ENCODE measurements at regions not wholly inside any gene's neighbourhood (a gene's known extent, or its start where the extent isn't known, plus 50 kb on each side); places are given as distances from the start of the nearest gene placed in this dataset.
"Not testable (repeated sequence)": the region's sequence is repeated elsewhere in the genome, so short reads cannot be mapped to it uniquely, and the experiment has no call there.

GRCh38 chr12:83954071-83954789 is 958.4 kb downstream of the SLC6A15 start:
- DNase-seq (ENCODE audit: low read depth, low spot score), result no peak
- no peak overlapping the region for H3K4me3 ChIP-seq (ENCODE audit: low read length)

GRCh38 chr12:83945871-83946270 is 966.7 kb downstream of the SLC6A15 start:
- no peak for DNase-seq (ENCODE audit: low read depth, low spot score)
- H3K4me3 ChIP-seq (ENCODE audit: low read length), result no peak overlapping the region

DNA sequence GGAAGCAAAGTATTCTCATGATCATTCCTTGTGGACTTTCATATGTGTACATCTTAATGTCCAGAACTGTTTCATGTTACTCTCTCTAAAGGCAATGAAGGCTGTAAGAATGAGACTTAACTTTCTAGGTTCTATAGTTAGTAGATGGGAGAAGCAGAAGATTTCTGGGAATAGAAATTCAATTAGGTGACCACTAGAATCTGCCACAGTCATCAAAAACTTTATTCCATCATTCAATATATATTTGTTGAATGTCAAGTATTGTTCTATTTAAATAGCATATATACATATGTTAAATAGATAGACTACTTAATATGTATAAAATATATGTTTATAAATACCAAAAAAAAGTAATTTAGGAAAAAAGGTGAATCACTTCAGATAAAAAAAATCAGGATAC is 972.9 kb downstream of the SLC6A15 start:
- no peak for DNase-seq (ENCODE audit: low read depth, low spot score)
- H3K4me3 ChIP-seq (ENCODE audit: low read length), result no peak overlapping the region

GRCh38 chr12:83933615-83934014 is 979.0 kb downstream of the SLC6A15 start:
- H3K4me3 ChIP-seq (ENCODE audit: low read length), result no peak overlapping the region
- DNase-seq (ENCODE audit: low read depth, low spot score), result no peak

DNA sequence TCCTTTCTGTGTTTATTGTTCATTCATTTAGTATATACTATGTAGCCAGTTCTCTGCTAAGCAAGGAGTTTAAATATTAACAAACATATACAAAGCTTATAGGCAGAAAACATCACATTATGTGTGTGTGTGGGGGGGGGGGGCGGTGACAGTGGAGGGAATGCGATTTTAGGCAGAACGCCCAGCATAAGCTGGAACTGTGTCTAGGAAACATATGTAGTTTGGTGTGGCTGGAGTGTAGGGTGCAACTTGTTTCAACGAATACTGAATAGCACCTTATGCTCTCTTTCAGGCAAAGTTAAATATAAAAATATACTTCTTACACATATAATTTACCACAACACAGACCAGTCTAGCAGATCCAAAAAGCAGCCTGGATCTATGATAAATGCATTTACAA is 980.6 kb downstream of the SLC6A15 start:
- no peak overlapping the region for H3K4me3 ChIP-seq (ENCODE audit: low read length)

GRCh38 chr12:83931451-83931850 is 981.1 kb downstream of the SLC6A15 start:
- no peak for DNase-seq (ENCODE audit: low read depth, low spot score)
- H3K4me3 ChIP-seq (ENCODE audit: low read length), result no peak overlapping the region

More for the DNA sequence above, 980.6 kb downstream of the SLC6A15 start:
- DNase-seq (ENCODE audit: low read depth, low spot score), result no peak

GRCh38 chr12:83929792-83930191 is 982.8 kb downstream of the SLC6A15 start:
- DNase-seq (ENCODE audit: low read depth, low spot score); H3K4me3 ChIP-seq (ENCODE audit: low read length): not testable (repeated sequence)

DNA sequence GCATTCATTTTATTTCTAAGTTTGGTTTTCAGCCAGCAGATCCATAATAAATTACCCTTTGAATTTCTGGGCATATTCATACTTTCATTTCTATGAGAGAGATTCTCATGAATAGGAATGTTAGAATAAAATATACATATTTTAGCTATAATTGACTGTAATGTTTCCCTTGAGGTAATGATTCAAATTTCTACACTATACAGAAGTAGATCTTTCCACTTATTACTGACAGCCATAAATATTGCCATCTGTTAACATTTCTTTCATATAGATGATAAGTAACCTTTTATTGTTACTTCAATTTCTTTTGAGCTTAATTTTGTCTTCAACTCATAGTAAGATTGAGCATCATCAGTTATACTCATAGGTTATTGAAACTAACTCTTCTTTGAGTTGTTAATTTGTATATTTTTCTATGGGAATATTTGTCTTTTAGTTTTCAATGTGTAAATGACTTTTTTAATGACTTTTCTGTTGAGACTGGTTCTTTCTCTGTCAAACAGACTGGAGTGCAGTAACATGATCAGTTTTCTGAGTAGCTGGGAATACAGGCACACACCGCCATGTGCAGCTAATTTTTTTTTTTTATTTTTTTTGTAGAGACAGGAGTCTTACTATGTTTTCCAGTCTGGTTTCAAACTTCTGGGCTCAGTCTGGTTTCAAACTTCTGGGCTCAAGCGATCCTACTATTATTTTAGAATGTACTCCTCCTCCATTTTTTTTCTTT is 991.6 kb downstream of the SLC6A15 start:
- no peak overlapping the region for H3K4me3 ChIP-seq (ENCODE audit: low read length)

DNA sequence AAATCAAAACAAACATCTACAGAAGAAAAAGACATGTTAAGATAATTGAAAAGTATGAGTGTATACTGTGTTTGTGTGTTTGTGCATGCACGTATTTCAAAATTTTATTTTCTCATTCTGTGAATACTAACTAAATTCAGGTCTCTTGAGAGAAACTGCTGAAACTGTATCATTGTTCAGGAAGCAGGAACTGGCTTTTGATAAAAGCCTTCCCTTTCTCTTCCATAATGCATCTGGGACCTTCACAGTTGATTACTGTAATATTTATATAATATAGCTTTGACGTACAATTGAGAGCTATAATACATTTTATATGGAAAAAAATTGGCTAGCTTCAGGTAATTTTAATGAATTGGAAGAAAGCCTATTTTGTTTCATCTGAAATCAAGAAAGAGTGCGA is 993.5 kb downstream of the SLC6A15 start:
- no peak overlapping the region for H3K4me3 ChIP-seq (ENCODE audit: low read length)
- no peak for DNase-seq (ENCODE audit: low read depth, low spot score)

More for the DNA sequence above, 991.6 kb downstream of the SLC6A15 start:
- no peak for DNase-seq (ENCODE audit: low read depth, low spot score)

DNA sequence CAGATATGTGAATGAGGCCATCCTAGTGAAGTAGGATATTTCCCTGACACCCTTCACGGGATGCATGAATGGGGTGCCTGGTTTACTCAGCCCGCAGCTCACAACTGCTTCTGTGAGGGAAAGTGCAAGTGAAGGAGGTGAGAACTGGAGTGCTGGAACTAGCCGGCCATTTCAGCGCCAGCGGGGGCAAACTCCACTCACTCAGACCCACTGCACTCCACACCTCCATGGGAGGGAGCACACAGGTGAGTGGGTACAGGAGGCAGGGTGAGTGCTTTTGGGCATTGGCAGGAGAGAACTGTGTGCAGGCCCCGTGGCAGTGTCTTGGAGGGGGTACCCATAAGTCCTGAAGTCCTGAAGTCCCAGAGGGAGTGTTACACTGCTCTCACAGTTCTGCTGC is 1008.4 kb downstream of the SLC6A15 start:
- H3K4me3 ChIP-seq (ENCODE audit: low read length), result no peak overlapping the region
- DNase-seq (ENCODE audit: low read depth, low spot score), result no peak

- no peak overlapping the region for H3K4me3 ChIP-seq (ENCODE audit: low read length)
- DNase-seq (ENCODE audit: low read depth, low spot score), result no peak
Measured at GRCh38 chr12:83896416-83896815, 1016.2 kb downstream of the SLC6A15 start.

DNA sequence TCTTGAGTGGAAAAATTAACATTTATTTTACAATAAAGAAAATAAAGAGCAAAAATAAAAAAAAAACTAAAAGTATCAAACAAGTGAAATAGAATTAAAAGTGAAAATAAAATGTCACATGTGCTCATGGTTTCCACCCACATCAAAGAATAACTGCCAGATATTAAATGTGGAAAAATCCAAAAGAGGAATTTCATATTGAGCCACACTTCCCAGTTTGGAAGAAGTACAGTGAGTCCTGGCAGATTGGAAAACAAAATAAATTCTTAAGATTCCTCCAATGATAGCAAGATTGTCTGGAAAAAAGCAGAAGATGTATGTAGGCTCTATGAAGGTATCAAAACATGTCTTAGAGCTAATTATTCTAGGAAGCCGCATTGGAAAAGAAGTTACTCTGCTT is 1019.5 kb downstream of the SLC6A15 start:
- no peak overlapping the region for H3K4me3 ChIP-seq (ENCODE audit: low read length)
- DNase-seq (ENCODE audit: low read depth, low spot score), result no peak

DNA sequence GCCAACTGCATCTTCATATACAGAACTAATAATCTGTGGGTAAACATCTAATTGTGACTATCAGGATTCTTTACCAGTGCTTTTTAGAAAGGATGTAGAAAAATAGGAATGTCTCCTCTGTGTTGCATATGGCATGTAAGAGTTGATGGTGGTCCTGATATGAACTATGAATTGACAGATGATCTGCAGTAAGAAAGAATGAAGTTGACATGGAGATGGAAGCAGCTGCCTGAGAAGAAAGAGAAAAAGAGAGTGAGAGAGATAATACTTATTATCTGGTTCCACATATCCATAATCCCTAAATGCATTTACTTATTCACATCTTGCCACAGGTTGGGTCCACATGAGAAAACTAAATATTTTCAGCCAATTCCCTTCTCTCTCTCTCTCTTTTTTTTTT is 1022.9 kb downstream of the SLC6A15 start:
- H3K4me3 ChIP-seq (ENCODE audit: low read length), result no peak overlapping the region
- DNase-seq (ENCODE audit: low read depth, low spot score), result no peak

DNA sequence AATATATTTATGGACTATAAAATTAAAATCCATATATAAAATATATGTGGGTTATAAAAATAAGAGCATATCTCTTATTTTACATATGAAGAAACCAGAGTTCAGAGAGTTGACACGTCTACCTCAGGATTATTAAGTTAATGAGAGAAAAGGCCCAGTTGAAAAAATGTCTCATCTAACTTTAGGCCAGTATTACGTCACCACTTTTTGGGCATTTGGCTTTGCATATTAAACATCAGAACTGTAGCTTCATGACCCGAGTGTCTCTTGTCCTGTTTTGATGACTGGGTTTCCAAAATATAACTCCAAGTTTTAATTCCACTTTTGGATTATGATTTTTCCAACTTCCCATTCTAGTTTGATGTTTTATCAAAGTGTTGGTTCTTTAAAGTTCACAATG is 1026.1 kb downstream of the SLC6A15 start:
- DNase-seq (ENCODE audit: low read depth, low spot score), result no peak
- H3K4me3 ChIP-seq (ENCODE audit: low read length), result no peak overlapping the region

DNA sequence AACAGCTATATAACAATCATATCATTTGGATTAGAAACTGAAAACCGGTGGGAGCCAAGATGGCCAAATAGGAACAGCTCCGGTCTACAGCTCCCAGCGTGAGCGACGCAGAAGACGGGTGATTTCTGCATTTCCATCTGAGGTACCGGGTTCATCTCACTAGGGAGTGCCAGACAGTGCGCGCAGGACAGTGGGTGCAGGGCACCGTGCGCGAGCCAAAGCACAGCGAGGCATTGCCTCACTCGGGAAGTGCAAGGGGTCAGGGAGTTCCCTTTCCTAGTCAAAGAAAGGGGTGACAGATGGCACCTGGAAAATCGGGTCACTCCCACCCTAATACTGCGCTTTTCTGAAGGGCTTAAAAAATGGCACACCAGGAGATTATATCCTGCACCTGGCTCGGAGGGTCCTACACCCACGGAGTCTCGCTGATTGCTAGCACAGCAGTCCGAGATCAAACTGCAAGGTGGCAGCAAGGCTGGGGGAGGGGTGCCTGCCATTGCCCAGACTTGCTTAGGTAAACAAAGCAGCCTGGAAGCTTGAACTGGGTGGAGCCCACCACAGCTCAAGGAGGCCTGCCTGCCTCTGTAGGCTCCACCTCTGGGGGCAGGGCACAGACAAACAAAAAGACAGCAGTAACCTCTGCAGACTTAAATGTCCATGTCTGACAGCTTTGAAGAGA is 1041.5 kb downstream of the SLC6A15 start:
- not testable (repeated sequence) for DNase-seq (ENCODE audit: low read depth, low spot score); H3K4me3 ChIP-seq (ENCODE audit: low read length)

DNA sequence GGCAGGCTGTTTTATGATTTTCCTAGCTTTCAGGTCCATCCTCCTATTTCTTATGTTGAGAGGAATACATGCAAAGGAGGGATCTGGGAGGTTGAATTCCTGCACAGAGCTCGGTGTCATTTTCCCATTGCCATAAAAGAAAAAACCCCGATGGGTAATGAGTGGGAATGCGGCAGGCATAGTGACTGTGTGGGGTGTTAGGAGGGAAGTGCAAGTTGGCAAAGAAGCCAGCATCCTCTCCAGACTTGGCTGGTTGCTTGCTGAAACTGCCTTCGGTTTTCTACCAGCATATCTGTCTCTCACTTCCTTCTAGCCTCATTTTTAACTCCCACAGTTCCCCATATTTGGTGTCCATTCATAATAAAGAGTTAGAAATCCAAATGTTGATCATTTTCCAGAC is 1046.1 kb downstream of the SLC6A15 start:
- no peak for DNase-seq (ENCODE audit: low read depth, low spot score)
- no peak overlapping the region for H3K4me3 ChIP-seq (ENCODE audit: low read length)

DNA sequence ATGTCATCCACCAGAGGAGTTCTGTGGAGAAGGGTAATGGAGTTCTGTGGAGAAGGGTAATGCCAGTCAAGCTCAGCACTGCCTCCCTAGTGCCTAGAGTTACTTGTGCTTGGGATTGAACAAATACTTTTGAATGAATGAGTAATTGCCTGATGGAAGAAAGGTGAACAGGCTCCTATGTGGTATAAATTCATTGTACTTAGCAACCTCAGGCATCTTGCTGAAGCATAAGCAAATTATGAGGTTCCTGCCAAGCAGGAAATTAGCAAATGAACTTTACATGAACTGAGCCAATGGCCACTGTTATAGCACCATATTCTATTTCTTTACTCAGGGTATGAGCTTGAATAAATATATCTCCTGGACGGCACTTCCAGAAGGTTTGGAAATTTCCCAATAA is 1047.2 kb downstream of the SLC6A15 start:
- no peak overlapping the region for H3K4me3 ChIP-seq (ENCODE audit: low read length)
- DNase-seq (ENCODE audit: low read depth, low spot score), result no peak

GRCh38 chr12:83864054-83864453 is 1048.5 kb downstream of the SLC6A15 start:
- DNase-seq (ENCODE audit: low read depth, low spot score), result no peak
- no peak overlapping the region for H3K4me3 ChIP-seq (ENCODE audit: low read length)

DNA sequence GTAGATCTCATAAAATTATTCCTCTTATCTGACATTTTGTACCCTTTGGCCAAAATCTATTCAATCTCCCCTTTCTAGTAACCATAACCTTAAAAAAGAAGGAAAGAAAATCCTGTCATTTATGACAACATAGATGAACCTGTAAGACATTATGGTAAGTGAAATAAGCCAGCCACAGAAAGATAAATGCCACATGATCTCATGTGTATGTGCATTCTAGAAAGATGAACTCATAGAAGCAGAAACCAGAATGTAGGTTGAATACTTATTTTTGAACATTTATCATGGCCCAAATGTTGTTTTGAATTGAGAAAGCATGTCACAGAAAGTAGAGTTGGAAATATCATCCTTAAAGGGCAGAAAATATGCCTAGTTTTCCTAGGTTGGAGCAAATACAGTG is 1053.6 kb downstream of the SLC6A15 start:
- no peak for DNase-seq (ENCODE audit: low read depth, low spot score)
- H3K4me3 ChIP-seq (ENCODE audit: low read length), result no peak overlapping the region

DNA sequence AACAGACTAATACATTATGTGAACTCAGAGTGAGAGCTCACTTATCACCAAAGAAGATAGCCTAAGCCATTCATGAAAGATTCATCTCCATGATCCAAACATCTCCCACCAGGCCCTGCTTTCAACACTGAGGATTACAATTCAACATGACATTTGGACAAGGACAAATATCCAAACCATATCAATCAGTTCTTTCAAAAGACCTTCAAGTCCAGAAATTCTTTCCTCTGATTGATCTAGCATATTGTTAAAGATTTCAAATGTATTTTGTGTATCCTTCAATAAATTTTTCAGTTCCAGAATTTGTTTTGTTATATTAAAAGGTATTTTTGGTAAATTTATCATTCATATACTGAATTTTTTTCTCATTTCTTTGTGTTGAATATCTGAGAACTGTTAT is 1055.8 kb downstream of the SLC6A15 start:
- DNase-seq (ENCODE audit: low read depth, low spot score), result no peak
- no peak overlapping the region for H3K4me3 ChIP-seq (ENCODE audit: low read length)
